A673 (cell line): ENCODE measurements at regions not wholly inside any gene's neighbourhood (a gene's known extent, or its start where the extent isn't known, plus 50 kb on each side); places are given as distances from the start of the nearest gene placed in this dataset.

Experiments used
- BruUV-seq: library from RNA; stranded (reverse); fragments of 400-500 nt; replicated peaks from 2 replicates; lab custom pipeline; 2021; lab: Mats Ljungman, UMichigan
- CTCF ChIA-PET: fragments of 300-600 bp; sonication (Branson Sonifier 250); formaldehyde crosslinking; loops from one replicate; lab custom pipeline; 2022; ENCODE audit warnings: antibody characterized with exemption; lab: Charles Lee
- POLR2A ChIA-PET: fragments of 300-600 bp; sonication (Branson Sonifier 250); formaldehyde crosslinking; loops from one replicate; lab custom pipeline; 2022; ENCODE audit warnings: antibody characterized with exemption; ENCODE audit not compliant: low non-redundant PET; lab: Charles Lee
- DNase-seq: peaks from one replicate; pipeline ENCODE4 v3.0.0-alpha.2; 2015; ENCODE audit warnings: low spot score
- H3K27ac ChIP-seq: fragments of 200-600 bp; sonication (generic); 2 replicates; pipeline ENCODE4 v1.5.1; 2016; ENCODE audit warnings: mixed run types, low read depth, mild to moderate bottlenecking, mixed read lengths, antibody characterized with exemption, low read length; ENCODE audit not compliant: poor library complexity, severe bottlenecking
- H3K27me3 ChIP-seq: fragments of 200-600 bp; sonication (generic); replicated peaks from 2 replicates; pipeline ENCODE4 v1.6.1; 2017; ENCODE audit warnings: mixed run types, low read depth, mild to moderate bottlenecking, mixed read lengths, antibody characterized with exemption, low read length; ENCODE audit not compliant: insufficient read depth, poor library complexity
- H3K36me3 ChIP-seq: fragments of 200-600 bp; sonication (generic); 2 replicates; pipeline ENCODE4 v1.6.1; 2016; ENCODE audit warnings: mixed run types, mild to moderate bottlenecking, mixed read lengths, antibody characterized with exemption, low read length; ENCODE audit not compliant: insufficient read depth, poor library complexity, severe bottlenecking
- H3K4me1 ChIP-seq: fragments of 200-600 bp; sonication (generic); 2 replicates; pipeline ENCODE4 v1.6.1; 2017; ENCODE audit warnings: mixed run types, mild to moderate bottlenecking, mixed read lengths, antibody characterized with exemption, low read length; ENCODE audit not compliant: insufficient read depth, poor library complexity, severe bottlenecking
- H3K4me3 ChIP-seq: fragments of 200-600 bp; sonication (generic); 2 replicates; pipeline ENCODE4 v1.5.1; 2016; ENCODE audit warnings: low read depth, mixed run types, mild to moderate bottlenecking, mixed read lengths, low read length; ENCODE audit not compliant: poor library complexity, severe bottlenecking
- H3K9me3 ChIP-seq: fragments of 200-600 bp; sonication (generic); 2 replicates; pipeline ENCODE4 v1.6.1; 2016; ENCODE audit warnings: mixed run types, low read depth, mild to moderate bottlenecking, mixed read lengths, antibody characterized with exemption, low read length; ENCODE audit not compliant: poor library complexity, severe bottlenecking
- EZH2 ChIP-seq: fragments of 200-600 bp; sonication (generic); IDR thresholded peaks from 2 replicates; pipeline ENCODE4 v1.6.1; 2017; ENCODE audit warnings: borderline replicate concordance, low read depth, mild to moderate bottlenecking, mixed read lengths, antibody characterized with exemption, low read length; ENCODE audit not compliant: poor library complexity, severe bottlenecking
- intact Hi-C: fragments of 100-400 bp; cut with micrococcal nuclease; formaldehyde crosslinking; loops from one replicate; pipeline ENCODE4 v1.10.0; 2022; ENCODE audit not compliant: unreplicated experiment
- TF ChIP-seq, protein P1 (sequence below): fragments of 300-800, 200-600 bp; sonication (generic); conservative IDR thresholded peaks from 2 replicates; pipeline ENCODE4 v1.5.1; 2017; ENCODE audit warnings: low read depth, mild to moderate bottlenecking, antibody characterized with exemption, low read length, moderate library complexity, mixed read lengths

DNA sequence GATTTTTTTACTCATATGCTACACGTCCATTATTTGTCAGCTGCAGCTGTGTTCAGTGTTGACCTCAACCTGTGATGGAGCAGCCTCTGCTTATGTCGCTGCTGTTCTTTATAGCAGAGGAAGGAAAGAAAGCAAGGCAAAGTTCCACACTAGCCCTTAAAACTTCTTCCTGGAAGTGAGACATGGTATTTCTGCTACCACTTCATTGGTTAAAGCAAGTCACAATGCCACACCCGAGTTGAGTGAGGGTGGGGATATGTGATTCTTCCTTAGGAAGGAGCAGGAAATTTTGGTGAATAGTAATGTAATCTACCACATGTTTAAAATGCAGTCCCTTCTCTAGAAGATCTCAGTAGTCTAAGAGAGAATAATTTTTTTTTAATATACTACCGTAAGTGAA lies 224.8 kb upstream of the DMRT1 start:
- H3K36me3 ChIP-seq = no peaks in the 10 kb centered on the region
- ChIA-PET CTCF (no interaction called here), POLR2A (no interaction called here)
- TF ChIP-seq, protein P1, sequence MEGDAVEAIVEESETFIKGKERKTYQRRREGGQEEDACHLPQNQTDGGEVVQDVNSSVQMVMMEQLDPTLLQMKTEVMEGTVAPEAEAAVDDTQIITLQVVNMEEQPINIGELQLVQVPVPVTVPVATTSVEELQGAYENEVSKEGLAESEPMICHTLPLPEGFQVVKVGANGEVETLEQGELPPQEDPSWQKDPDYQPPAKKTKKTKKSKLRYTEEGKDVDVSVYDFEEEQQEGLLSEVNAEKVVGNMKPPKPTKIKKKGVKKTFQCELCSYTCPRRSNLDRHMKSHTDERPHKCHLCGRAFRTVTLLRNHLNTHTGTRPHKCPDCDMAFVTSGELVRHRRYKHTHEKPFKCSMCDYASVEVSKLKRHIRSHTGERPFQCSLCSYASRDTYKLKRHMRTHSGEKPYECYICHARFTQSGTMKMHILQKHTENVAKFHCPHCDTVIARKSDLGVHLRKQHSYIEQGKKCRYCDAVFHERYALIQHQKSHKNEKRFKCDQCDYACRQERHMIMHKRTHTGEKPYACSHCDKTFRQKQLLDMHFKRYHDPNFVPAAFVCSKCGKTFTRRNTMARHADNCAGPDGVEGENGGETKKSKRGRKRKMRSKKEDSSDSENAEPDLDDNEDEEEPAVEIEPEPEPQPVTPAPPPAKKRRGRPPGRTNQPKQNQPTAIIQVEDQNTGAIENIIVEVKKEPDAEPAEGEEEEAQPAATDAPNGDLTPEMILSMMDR = no peak
- no peak for TF ChIP-seq EZH2
- no peaks in the 10 kb centered on the region for H3K4me1 ChIP-seq
- no TSS peak for BruUV-seq
- no peaks in the 10 kb centered on the region for H3K9me3 ChIP-seq
- no peak overlapping the region for H3K27ac ChIP-seq
- DNase-seq = no peak
- H3K27me3 ChIP-seq = peaks cover 4% of the 10 kb centered on the region
- no peak overlapping the region for H3K4me3 ChIP-seq
- intact Hi-C loops = no loop called here

DNA sequence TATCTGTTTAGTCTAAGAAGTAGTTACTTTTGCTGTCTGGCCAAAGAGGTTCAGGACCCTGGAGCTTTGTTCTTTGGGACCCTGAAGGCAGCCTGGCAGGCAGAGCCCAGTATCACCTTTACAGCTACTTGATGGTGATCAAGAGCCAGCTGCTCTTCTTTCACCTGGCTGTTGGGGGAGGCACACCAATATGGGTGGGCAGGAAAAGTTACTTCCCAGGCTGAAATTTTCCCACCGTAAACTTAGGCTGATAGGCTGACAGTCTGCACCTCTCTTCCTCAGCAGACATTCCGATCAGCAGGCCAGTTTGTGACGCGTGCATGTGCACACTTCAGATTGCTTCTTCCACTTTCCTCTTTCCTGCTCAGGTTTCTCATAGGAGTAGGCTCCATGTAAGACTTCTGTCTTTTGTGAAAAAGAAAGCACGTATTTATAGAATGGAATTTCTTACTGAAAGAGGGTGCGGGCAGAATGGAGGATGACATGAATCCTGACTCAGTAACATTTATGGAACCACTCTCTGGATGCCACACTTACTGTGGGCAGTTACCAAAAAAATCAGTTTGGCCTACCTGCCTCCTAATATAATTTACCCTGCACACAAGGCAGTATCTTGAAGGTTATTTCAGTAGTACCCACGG lies 223.9 kb upstream of the DMRT1 start:
- Histone ChIP-seq H3K36me3 (no peaks in the 10 kb centered on the region), H3K4me3 (no peak overlapping the region), H3K27me3 (peaks cover 10% of the 10 kb centered on the region), H3K9me3 (no peaks in the 10 kb centered on the region), H3K4me1 (no peaks in the 10 kb centered on the region), H3K27ac (no peak overlapping the region)
- DNase-seq = no peak
- TF ChIP-seq, protein P1 = no peak
- no peak for TF ChIP-seq EZH2
- POLR2A ChIA-PET = no interaction called here
- CTCF ChIA-PET = no interaction called here
- BruUV-seq = no TSS peak
- intact Hi-C loops = no loop called here

DNA sequence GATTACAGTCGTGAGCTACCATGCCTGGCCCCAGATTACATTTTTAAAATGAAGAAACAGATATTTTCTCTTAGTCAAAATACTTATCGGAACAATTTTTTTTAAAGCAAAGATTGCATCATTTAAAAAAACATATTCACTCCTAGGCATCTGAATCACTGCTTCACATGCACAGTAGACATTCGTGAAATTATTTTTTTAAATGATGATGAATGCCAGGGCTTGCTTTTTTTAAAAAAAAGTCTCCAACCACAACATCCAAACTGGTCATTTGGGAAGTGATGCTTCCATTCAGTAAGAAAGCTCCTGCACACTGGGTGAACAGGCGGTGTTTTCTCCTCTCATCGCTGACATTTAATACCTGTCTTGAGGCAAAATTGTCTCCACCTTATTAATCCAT lies 223.0 kb upstream of the DMRT1 start:
- ChIA-PET CTCF (no interaction called here), POLR2A (no interaction called here)
- no TSS peak for BruUV-seq
- H3K4me1 ChIP-seq = no peaks in the 10 kb centered on the region
- no peaks in the 10 kb centered on the region for H3K9me3 ChIP-seq
- no peaks in the 10 kb centered on the region for H3K36me3 ChIP-seq
- peaks cover 10% of the 10 kb centered on the region for H3K27me3 ChIP-seq
- intact Hi-C loops = no loop called here
- H3K4me3 ChIP-seq = no peak overlapping the region
- TF ChIP-seq EZH2 = no peak
- TF ChIP-seq, protein P1 = no peak
- DNase-seq = no peak
- no peak overlapping the region for H3K27ac ChIP-seq
